LNCaP clone FGC (cell line): ENCODE measurements at regions not wholly inside any gene's neighbourhood (a gene's known extent, or its start where the extent isn't known, plus 50 kb on each side); places are given as distances from the start of the nearest gene placed in this dataset.

Source experiments
- DNase-seq: peaks from one replicate; pipeline ENCODE4 v3.0.0-alpha.2; 2011; ENCODE audit warnings: low read depth
- H3K4me3 ChIP-seq: 2 replicates; pipeline ENCODE4 v1.5.1; 2011; ENCODE audit warnings: mild to moderate bottlenecking, low read depth, low read length, control low read depth
- CTCF ChIP-seq: IDR thresholded peaks from 2 replicates; pipeline ENCODE4 v1.5.1; 2012; ENCODE audit warnings: mild to moderate bottlenecking; ENCODE audit not compliant: control insufficient read depth, insufficient read depth; ENCODE audit errors: extremely low read depth

- TF ChIP-seq CTCF = no peak
- H3K4me3 ChIP-seq = no peak overlapping the region
- no peak for DNase-seq
These were observed 256.1 kb downstream of the FOXO1 start for GRCh38 chr13:40410315-40410714.

- no peak for DNase-seq
- no peak overlapping the region for H3K4me3 ChIP-seq
These were observed 246.2 kb downstream of the FOXO1 start for GRCh38 chr13:40420160-40420740.

GRCh38 chr13:40422588-40423235 lies 243.7 kb downstream of the FOXO1 start:
- no peak for TF ChIP-seq CTCF
- no peak for DNase-seq
- H3K4me3 ChIP-seq = no peak overlapping the region

More at GRCh38 chr13:40420160-40420740, 246.2 kb downstream of the FOXO1 start:
- no peak for TF ChIP-seq CTCF

- no peak for DNase-seq
- H3K4me3 ChIP-seq = no peak overlapping the region
- TF ChIP-seq CTCF = no peak
These were observed 238.1 kb downstream of the FOXO1 start for GRCh38 chr13:40428354-40428753.

GRCh38 chr13:40429706-40430545 lies 236.5 kb downstream of the FOXO1 start:
- H3K4me3 ChIP-seq = no peak overlapping the region
- DNase-seq = no peak
- TF ChIP-seq CTCF = no peak

DNA sequence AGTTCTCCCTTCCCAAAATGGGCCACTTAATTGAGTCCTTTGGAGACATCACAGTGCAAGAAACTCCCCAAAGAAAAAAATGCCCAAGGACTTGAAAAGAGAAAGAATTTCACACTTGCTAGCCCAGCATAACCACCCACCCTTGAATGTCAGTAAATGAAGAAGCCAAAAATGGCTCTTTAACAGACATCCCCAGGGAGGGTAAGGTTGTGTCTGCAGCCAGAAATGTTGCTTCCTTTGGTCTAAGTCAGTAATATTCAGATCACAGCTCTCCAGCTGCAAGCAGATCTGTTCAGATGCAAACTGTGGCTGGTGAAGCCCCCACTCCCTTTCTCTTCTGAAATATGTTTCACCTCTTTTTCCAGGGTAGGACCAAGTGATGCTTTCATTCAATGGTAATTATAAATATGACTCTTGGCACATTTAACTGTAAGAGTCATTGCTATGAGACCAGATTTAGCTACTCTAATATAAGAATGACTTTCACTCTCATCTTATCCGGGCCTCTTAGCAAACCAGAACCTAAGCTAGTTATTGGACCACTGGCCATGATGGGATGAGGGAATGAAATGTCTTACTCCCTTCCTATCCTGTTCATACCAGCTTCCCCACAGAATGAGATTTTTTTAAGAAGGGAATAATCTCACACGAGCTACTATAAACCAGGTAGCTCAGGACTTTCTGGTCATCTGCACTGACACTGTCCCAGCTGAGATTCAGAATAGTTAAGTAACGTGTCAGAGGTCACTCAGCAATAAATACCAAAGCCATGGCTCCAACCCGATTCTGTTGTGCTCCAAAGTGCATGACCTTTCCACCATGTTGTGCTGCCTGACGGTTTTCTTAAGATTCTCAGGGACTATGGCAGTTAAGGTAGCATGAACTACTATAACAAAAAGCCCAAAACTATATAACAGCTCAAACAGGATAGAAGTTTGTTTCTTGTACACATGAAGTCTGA lies 234.1 kb downstream of the FOXO1 start:
- H3K4me3 ChIP-seq = no peak overlapping the region
- TF ChIP-seq CTCF = no peak
- DNase-seq = no peak
